CD4-positive, alpha-beta T cell (primary cell): ENCODE measurements at regions not wholly inside any gene's neighbourhood (a gene's known extent, or its start where the extent isn't known, plus 50 kb on each side); places are given as distances from the start of the nearest gene placed in this dataset.

Source experiments
- ATAC-seq: fragments of 200-7000 bp; cut with Tn5 transposase; one replicate; pipeline ENCODE4 v1.10.0; 2022; ENCODE audit warnings: mild to moderate bottlenecking; ENCODE audit not compliant: poor library complexity
- CTCF ChIA-PET: fragments of 350-600 bp; sonication (Branson Sonifier 250); formaldehyde crosslinking; loops from one replicate; lab custom pipeline; 2021; ENCODE audit warnings: antibody characterized with exemption, inconsistent platforms; lab: Charles Lee
- POLR2A ChIA-PET: fragments of 350-600 bp; sonication (Branson Sonifier 250); formaldehyde crosslinking; loops from one replicate; lab custom pipeline; 2021; ENCODE audit warnings: antibody characterized with exemption, inconsistent platforms; lab: Charles Lee
- DNase-seq, 14 experiments: peaks; one replicate each; pipeline ENCODE4 v3.0.0-alpha.2; 2013 to 2020; ENCODE audit warnings: mixed read lengths in 2 of 14
- H3K27ac ChIP-seq, 2 donors: one replicate each; pipeline versions ENCODE4 v1.5.1 to v1.7.0; 2013; ENCODE audit warnings: low read length in 2 of 2, low read depth in 1 of 2, mild to moderate bottlenecking in 1 of 2
- H3K27me3 ChIP-seq, 2 experiments: 1 replicate in 1 of 2; 2 replicates in 1 of 2; pipeline versions ENCODE4 v1.6.1 to v1.7.0; 2013; ENCODE audit warnings: low read length in 2 of 2, control low read depth in 1 of 2, mild to moderate bottlenecking in 1 of 2, moderate library complexity in 1 of 2; ENCODE audit not compliant: insufficient read depth in 2 of 2, control insufficient read depth in 1 of 2
- H3K36me3 ChIP-seq: one replicate; pipeline ENCODE4 v1.6.1; 2013; ENCODE audit warnings: low read length, control low read depth; ENCODE audit not compliant: insufficient read depth
- H3K4me1 ChIP-seq: one replicate; pipeline ENCODE4 v1.6.1; 2013; ENCODE audit warnings: low read length, control low read depth; ENCODE audit not compliant: insufficient read depth
- H3K4me3 ChIP-seq: one replicate; pipeline ENCODE4 v1.5.1; 2013; ENCODE audit warnings: mild to moderate bottlenecking, low read length, moderate library complexity
- H3K9me3 ChIP-seq, 2 experiments: 1 replicate in 1 of 2; 2 replicates in 1 of 2; pipeline versions ENCODE4 v1.6.1 to v1.7.0; 2013; ENCODE audit warnings: low read length in 2 of 2, mild to moderate bottlenecking in 2 of 2, control low read depth in 1 of 2, moderate library complexity in 1 of 2; ENCODE audit not compliant: control insufficient read depth in 1 of 2, insufficient read depth in 1 of 2
- H3K27ac Mint-ChIP-seq: one replicate; pipeline ENCODE4 v1.8.0; 2020; ENCODE audit warnings: mixed read lengths
- H3K27me3 Mint-ChIP-seq: one replicate; pipeline ENCODE4 v1.8.0; 2021; ENCODE audit warnings: mixed read lengths
- H3K36me3 Mint-ChIP-seq: one replicate; pipeline ENCODE4 v1.8.0; 2021; ENCODE audit warnings: low read depth, mixed read lengths
- H3K4me1 Mint-ChIP-seq: one replicate; pipeline ENCODE4 v1.8.0; 2021; ENCODE audit warnings: low read depth, mixed read lengths
- H3K4me3 Mint-ChIP-seq: one replicate; pipeline ENCODE4 v1.8.0; 2020; ENCODE audit warnings: mild to moderate bottlenecking, mixed read lengths
- H3K9me3 Mint-ChIP-seq: one replicate; pipeline ENCODE4 v1.8.0; 2020; ENCODE audit warnings: mixed read lengths
- CTCF ChIP-seq: fragments of 200-600 bp; IDR thresholded peaks from one replicate; pipeline ENCODE4 v1.8.0; 2022; ENCODE audit warnings: antibody characterized with exemption, mild to moderate bottlenecking
- intact Hi-C, 2 experiments: fragments of 100-400 bp; cut with DNase I in 1 of 2; cut with micrococcal nuclease in 1 of 2; formaldehyde crosslinking; loops; one replicate each; pipeline versions ENCODE4 v1.15.1 to v1.9.0; 2023 to 2025; cut with DNase I, micrococcal nuclease

- Mint-ChIP-seq H3K36me3 (no peaks in the 10 kb centered on the region), H3K4me1 (no peaks in the 10 kb centered on the region), H3K4me3 (no peak overlapping the region), H3K27ac (no peak overlapping the region), H3K9me3 (peaks cover 8% of the 10 kb centered on the region), H3K27me3 (no peaks in the 10 kb centered on the region)
- Histone ChIP-seq H3K9me3 (no peaks in the 10 kb centered on the region), H3K27me3 (no peaks in the 10 kb centered on the region), H3K4me1 (no peaks in the 10 kb centered on the region), H3K4me3 (no peak overlapping the region), H3K36me3 (no peaks in the 10 kb centered on the region), H3K27ac (no peak overlapping the region)
- intact Hi-C loops: no loop called here
- TF ChIP-seq CTCF: no peak
- no peak for DNase-seq
- ChIA-PET CTCF (no interaction called here), POLR2A (no interaction called here)
- ATAC-seq: no peak
Measured at GRCh38 chr10:37436357-37436756, 311.0 kb downstream of the ANKRD30A start.

GRCh38 chr10:37434091-37434490 is 308.7 kb downstream of the ANKRD30A start:
- POLR2A ChIA-PET: no interaction called here
- no peak overlapping the region for H3K27ac ChIP-seq
- DNase-seq (no peak), ATAC-seq (no peak)
- H3K27ac Mint-ChIP-seq: no peak overlapping the region
- H3K36me3 Mint-ChIP-seq: no peaks in the 10 kb centered on the region
- intact Hi-C loops: no loop called here
- H3K4me1 ChIP-seq: no peaks in the 10 kb centered on the region
- no peaks in the 10 kb centered on the region for H3K27me3 Mint-ChIP-seq
- no peak overlapping the region for H3K4me3 ChIP-seq
- no peaks in the 10 kb centered on the region for H3K36me3 ChIP-seq
- H3K4me1 Mint-ChIP-seq: no peaks in the 10 kb centered on the region
- no peaks in the 10 kb centered on the region for H3K9me3 ChIP-seq
- no peak for TF ChIP-seq CTCF
- H3K9me3 Mint-ChIP-seq: peaks cover 8% of the 10 kb centered on the region
- H3K27me3 ChIP-seq: no peaks in the 10 kb centered on the region
- no peak overlapping the region for H3K4me3 Mint-ChIP-seq
- CTCF ChIA-PET: no interaction called here
